Endothelial cell of umbilical vein (primary cell): ENCODE measurements at regions not wholly inside any gene's neighbourhood (a gene's known extent, or its start where the extent isn't known, plus 50 kb on each side); places are given as distances from the start of the nearest gene placed in this dataset.

Experiments
- BruUV-seq: library from RNA; stranded (reverse); fragments of 400-500 nt; replicated peaks from 2 replicates; lab custom pipeline; 2021; lab: Mats Ljungman, UMichigan
- CTCF ChIA-PET: fragments of 300-600, 350-600 bp; sonication (Branson Sonifier 250); formaldehyde crosslinking; loops from one replicate; lab custom pipeline; 2021; ENCODE audit warnings: antibody characterized with exemption, inconsistent platforms; lab: Charles Lee
- POLR2A ChIA-PET: fragments of 300-600, 350-600 bp; sonication (Branson Sonifier 250); formaldehyde crosslinking; loops from one replicate; lab custom pipeline; 2021; ENCODE audit warnings: antibody characterized with exemption, inconsistent platforms; lab: Charles Lee
- DNase-seq: peaks from one replicate; pipeline ENCODE4 v3.0.0-alpha.2; 2011; ENCODE audit warnings: low read depth, low spot score
- FAIRE-seq: peaks from 2 replicates; lab custom pipeline; 2011; peaks lifted over from hg19 to GRCh38; lab: Jason Lieb, UNC
- H2AFZ ChIP-seq: 2 replicates; pipeline ENCODE4 v1.6.0; 2012; ENCODE audit warnings: low read depth, low read length, control low read depth, inconsistent platforms
- H3K27ac ChIP-seq: 2 replicates; pipeline ENCODE4 v1.5.1; 2011; ENCODE audit warnings: low read depth, mild to moderate bottlenecking, control low read depth, low read length, moderate library complexity; ENCODE audit not compliant: insufficient read depth
- H3K27me3 ChIP-seq, 2 experiments: 2 replicates each; pipeline versions ENCODE4 v1.6.0 to v1.6.1; 2011; ENCODE audit warnings: low read length in 2 of 2, mixed read lengths in 1 of 2; ENCODE audit not compliant: control insufficient read depth in 2 of 2, insufficient read depth in 2 of 2
- H3K36me3 ChIP-seq, 2 experiments: 2 replicates in 1 of 2; 3 replicates in 1 of 2; pipeline ENCODE4 v1.5.1; 2011; ENCODE audit warnings: low read length in 2 of 2, mild to moderate bottlenecking in 1 of 2, moderate library complexity in 1 of 2; ENCODE audit not compliant: control insufficient read depth in 2 of 2, insufficient read depth in 2 of 2; ENCODE audit errors: extremely low read depth in 1 of 2
- H3K4me1 ChIP-seq: 3 replicates; pipeline ENCODE4 v1.5.1; 2011; ENCODE audit warnings: mild to moderate bottlenecking, low read length; ENCODE audit not compliant: control insufficient read depth, insufficient read depth; ENCODE audit errors: extremely low read depth
- H3K4me2 ChIP-seq: 2 replicates; pipeline ENCODE4 v1.6.1; 2011; ENCODE audit warnings: low read length, control low read depth, mixed read lengths; ENCODE audit not compliant: insufficient read depth
- H3K4me3 ChIP-seq, 3 experiments: fragments of 200-600 bp in 1 of 3; sonication (generic), shearing (Covaris generic) in 1 of 3; replicated peaks in 1 of 3; 2 replicates each; pipeline ENCODE4 v1.5.1; 2011 to 2016; ENCODE audit warnings: control low read depth in 3 of 3, low read length in 3 of 3, mild to moderate bottlenecking in 2 of 3, inconsistent platforms in 1 of 3, low read depth in 1 of 3, moderate library complexity in 1 of 3; ENCODE audit not compliant: insufficient read depth in 1 of 3
- H3K79me2 ChIP-seq: 2 replicates; pipeline ENCODE4 v1.6.0; 2012; ENCODE audit warnings: low read length, inconsistent platforms; ENCODE audit not compliant: control insufficient read depth, insufficient read depth
- H3K9ac ChIP-seq: replicated peaks from 2 replicates; pipeline ENCODE3; 2011; ENCODE audit warnings: low read length, control low read depth; ENCODE audit not compliant: insufficient read depth; ENCODE audit errors: extremely low read depth
- H3K9me1 ChIP-seq: replicated peaks from 3 replicates; pipeline ENCODE4 v1.6.0; 2011; ENCODE audit warnings: mild to moderate bottlenecking, low read length; ENCODE audit not compliant: control insufficient read depth, insufficient read depth; ENCODE audit errors: extremely low read depth
- H3K9me3 ChIP-seq: replicated peaks from 2 replicates; pipeline ENCODE4 v1.5.1; 2012; ENCODE audit warnings: low read length, inconsistent platforms; ENCODE audit not compliant: control insufficient read depth, insufficient read depth
- H4K20me1 ChIP-seq: replicated peaks from 2 replicates; pipeline ENCODE3; 2011; ENCODE audit warnings: mild to moderate bottlenecking, low read length; ENCODE audit not compliant: control insufficient read depth, insufficient read depth; ENCODE audit errors: extremely low read depth
- CTCF ChIP-seq, 2 donors: IDR thresholded peaks; 1 replicate in 1 of 2; 2 replicates in 1 of 2; pipeline ENCODE4 v1.5.1; 2011; ENCODE audit warnings: low read length in 2 of 2, mild to moderate bottlenecking in 2 of 2, moderate library complexity in 2 of 2, control low read depth in 1 of 2, inconsistent platforms in 1 of 2, low read depth in 1 of 2; ENCODE audit not compliant: insufficient read depth in 1 of 2; ENCODE audit errors: extremely low read depth in 1 of 2
- FOS ChIP-seq: IDR thresholded peaks from 2 replicates; pipeline ENCODE4 v1.6.1; 2011; ENCODE audit warnings: mild to moderate bottlenecking, low read length, moderate library complexity, borderline replicate concordance; ENCODE audit not compliant: insufficient read depth
- GATA2 ChIP-seq: IDR thresholded peaks from 2 replicates; pipeline ENCODE4 v1.7.0; 2011; ENCODE audit warnings: low read depth, mild to moderate bottlenecking, moderate library complexity, mixed read lengths, low read length; ENCODE audit not compliant: insufficient read length, insufficient read depth
- JUN ChIP-seq: IDR thresholded peaks from 2 replicates; pipeline ENCODE4 v1.6.1; 2011; ENCODE audit warnings: borderline replicate concordance, low read depth; ENCODE audit not compliant: insufficient read length, insufficient read depth
- MYC ChIP-seq: IDR thresholded peaks from one replicate; pipeline ENCODE4 v1.6.1; 2011; ENCODE audit warnings: mild to moderate bottlenecking, low read depth, low read length
- POLR2A ChIP-seq: IDR thresholded peaks from 2 replicates; pipeline ENCODE4 v1.6.1; 2012; ENCODE audit warnings: low read depth, mild to moderate bottlenecking, control low read depth, low read length
- POLR2AphosphoS5 ChIP-seq: IDR thresholded peaks from 2 replicates; pipeline ENCODE4 v1.6.1; 2012; ENCODE audit warnings: low read depth, mild to moderate bottlenecking, control low read depth, low read length, moderate library complexity; ENCODE audit not compliant: insufficient read depth
- dilution Hi-C: fragments of 300-500 bp; cut with MboI; formaldehyde crosslinking; loops from one replicate; pipeline ENCODE4 v1.15.0; 2019; ENCODE audit warnings: low sequenced_read_pairs; ENCODE audit not compliant: extremely low pct_ligation_motif_present
- intact Hi-C: fragments of 100-400 bp; cut with micrococcal nuclease; formaldehyde crosslinking; loops from one replicate; pipeline ENCODE4 v1.10.0; 2022
- TF ChIP-seq, protein P1 (sequence below): IDR thresholded peaks from 2 replicates; pipeline ENCODE4 v1.6.1; 2011; ENCODE audit not compliant: insufficient read depth, insufficient read length

- DNase-seq (no peak), FAIRE-seq (no peak)
- no peaks in the 10 kb centered on the region for H4K20me1 ChIP-seq
- no peak overlapping the region for H3K9ac ChIP-seq
- H3K4me2 ChIP-seq = no peak overlapping the region
- no TSS peak for BruUV-seq
- ChIA-PET POLR2A (no interaction called here), CTCF (no interaction called here)
- H3K4me3 ChIP-seq = no peak overlapping the region
- H3K4me1 ChIP-seq = no peaks in the 10 kb centered on the region
- no peak overlapping the region for H2AFZ ChIP-seq
- H3K9me1 ChIP-seq = no peaks in the 10 kb centered on the region
- no peaks in the 10 kb centered on the region for H3K9me3 ChIP-seq
- H3K36me3 ChIP-seq = no peaks in the 10 kb centered on the region
- no peaks in the 10 kb centered on the region for H3K79me2 ChIP-seq
- dilution Hi-C loops (no loop called here), intact Hi-C loops (no loop called here)
- TF ChIP-seq POLR2AphosphoS5 = no peak
- no peaks in the 10 kb centered on the region for H3K27me3 ChIP-seq
- no peak overlapping the region for H3K27ac ChIP-seq
Measured at GRCh38 chr1:2864203-2864905, 62.9 kb upstream of the TTC34 start.

GRCh38 chr1:2865000-2865399 is 63.5 kb upstream of the TTC34 start:
- no peak overlapping the region for H2AFZ ChIP-seq
- FAIRE-seq (no peak), DNase-seq (no peak)
- no peaks in the 10 kb centered on the region for H3K27me3 ChIP-seq
- no peak overlapping the region for H3K27ac ChIP-seq
- no peaks in the 10 kb centered on the region for H3K9me3 ChIP-seq
- ChIA-PET CTCF (no interaction called here), POLR2A (no interaction called here)
- no peaks in the 10 kb centered on the region for H3K79me2 ChIP-seq
- no peaks in the 10 kb centered on the region for H3K36me3 ChIP-seq
- no peaks in the 10 kb centered on the region for H3K4me1 ChIP-seq
- no peaks in the 10 kb centered on the region for H4K20me1 ChIP-seq
- H3K9me1 ChIP-seq = no peaks in the 10 kb centered on the region
- H3K9ac ChIP-seq = no peak overlapping the region
- no peak overlapping the region for H3K4me2 ChIP-seq
- BruUV-seq = no TSS peak
- TF ChIP-seq JUN (no peak), CTCF (IDR thresholded peaks at IDR 0.05; ENCODE audit: extremely low read depth in 1 of 2, insufficient read depth in 1 of 2, low read depth in 1 of 2, low read length in 2 of 2) (no peak), POLR2A (no peak), MYC (no peak), POLR2AphosphoS5 (no peak), FOS (no peak), GATA2 (no peak)
- TF ChIP-seq, protein P1, sequence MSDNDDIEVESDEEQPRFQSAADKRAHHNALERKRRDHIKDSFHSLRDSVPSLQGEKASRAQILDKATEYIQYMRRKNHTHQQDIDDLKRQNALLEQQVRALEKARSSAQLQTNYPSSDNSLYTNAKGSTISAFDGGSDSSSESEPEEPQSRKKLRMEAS = no peak
- dilution Hi-C loops (no loop called here), intact Hi-C loops (no loop called here)
- no peak overlapping the region for H3K4me3 ChIP-seq
